ENCODE measurements at regions not wholly inside any gene's neighbourhood (a gene's known extent, or its start where the extent isn't known, plus 50 kb on each side); places are given as distances from the start of the nearest gene placed in this dataset.
A peak's percentile ranks its signal among the peaks of the same experiment; 100 is the strongest.

DNA sequence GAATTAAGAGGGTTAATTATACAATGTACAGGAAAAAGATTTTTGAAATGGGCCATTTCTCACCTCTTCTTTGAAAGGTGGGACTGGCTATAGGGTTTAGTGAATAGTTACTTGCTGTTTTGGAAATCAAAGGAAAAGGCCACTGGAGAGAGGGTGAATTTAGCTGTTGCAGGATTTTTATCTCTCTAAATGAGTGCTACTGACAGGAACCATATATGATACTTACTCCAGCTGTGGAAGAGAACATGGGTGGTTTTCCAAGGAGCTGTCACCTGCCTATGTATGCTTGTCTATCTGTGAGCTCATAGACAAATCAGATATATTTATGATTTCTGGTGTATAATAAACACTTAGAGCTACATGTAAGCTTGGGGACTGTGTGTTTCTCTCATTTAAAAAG, 430.4 kb downstream of the MTX2 start:
- Histone ChIP-seq H3K9me2 (replicated peaks; ENCODE audit: insufficient read depth) (no peaks in the 10 kb centered on the region), H3K27ac (peak overlapping the region; percentile 21), H3K4me3 (no peak overlapping the region), H3K79me2 (no peaks in the 10 kb centered on the region), H3K9me3 (ENCODE audit: low read depth) (no peaks in the 10 kb centered on the region), H3K4me1 (ENCODE audit: insufficient read depth) (peaks cover 8% of the 10 kb centered on the region), H2AFZ (no peak overlapping the region), H3K4me2 (no peak overlapping the region), H4K20me1 (ENCODE audit: insufficient read depth, poor library complexity, severe bottlenecking) (no peaks in the 10 kb centered on the region), H3K36me3 (replicated peaks; ENCODE audit: insufficient read depth, low read depth) (no peaks in the 10 kb centered on the region), H3K27me3 (no peaks in the 10 kb centered on the region)
- no peak for DNase-seq (ENCODE audit: low spot score)
- TF ChIP-seq EZH2phosphoT487 (IDR thresholded peaks at IDR 0.05; ENCODE audit: low read depth, severe bottlenecking, unreplicated experiment) (no peak), EZH2 (IDR thresholded peaks at IDR 0.05; ENCODE audit: borderline replicate concordance) (no peak)
- TF ChIP-seq, protein P1, sequence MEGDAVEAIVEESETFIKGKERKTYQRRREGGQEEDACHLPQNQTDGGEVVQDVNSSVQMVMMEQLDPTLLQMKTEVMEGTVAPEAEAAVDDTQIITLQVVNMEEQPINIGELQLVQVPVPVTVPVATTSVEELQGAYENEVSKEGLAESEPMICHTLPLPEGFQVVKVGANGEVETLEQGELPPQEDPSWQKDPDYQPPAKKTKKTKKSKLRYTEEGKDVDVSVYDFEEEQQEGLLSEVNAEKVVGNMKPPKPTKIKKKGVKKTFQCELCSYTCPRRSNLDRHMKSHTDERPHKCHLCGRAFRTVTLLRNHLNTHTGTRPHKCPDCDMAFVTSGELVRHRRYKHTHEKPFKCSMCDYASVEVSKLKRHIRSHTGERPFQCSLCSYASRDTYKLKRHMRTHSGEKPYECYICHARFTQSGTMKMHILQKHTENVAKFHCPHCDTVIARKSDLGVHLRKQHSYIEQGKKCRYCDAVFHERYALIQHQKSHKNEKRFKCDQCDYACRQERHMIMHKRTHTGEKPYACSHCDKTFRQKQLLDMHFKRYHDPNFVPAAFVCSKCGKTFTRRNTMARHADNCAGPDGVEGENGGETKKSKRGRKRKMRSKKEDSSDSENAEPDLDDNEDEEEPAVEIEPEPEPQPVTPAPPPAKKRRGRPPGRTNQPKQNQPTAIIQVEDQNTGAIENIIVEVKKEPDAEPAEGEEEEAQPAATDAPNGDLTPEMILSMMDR (IDR thresholded peaks at IDR 0.05; ENCODE audit: poor library complexity) = no peak

DNA sequence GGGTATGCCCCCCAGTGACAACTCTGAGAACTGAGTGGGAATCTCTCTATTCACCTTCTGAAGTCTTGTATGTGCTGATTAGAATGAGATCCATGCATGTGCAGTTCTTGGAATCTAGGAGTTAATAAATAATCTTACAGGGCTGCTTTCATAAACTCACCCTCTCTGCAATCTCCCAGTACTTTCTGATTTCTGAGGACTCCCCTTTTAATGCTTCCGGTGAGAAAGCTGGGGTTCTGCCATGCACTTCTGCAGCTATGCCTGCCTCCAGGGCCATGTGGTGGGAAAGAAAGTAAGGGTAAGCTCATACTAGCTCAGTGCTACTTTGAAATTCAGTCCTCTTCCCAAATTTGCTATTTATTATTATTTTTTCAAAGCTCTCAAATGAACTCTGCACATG, 432.9 kb downstream of the MTX2 start:
- WGBS (ENCODE audit: low lambda C conversion rate, missing lambda C conversion rate) = 65% methylated on average over 1 of the region's 1 CpG

DNA sequence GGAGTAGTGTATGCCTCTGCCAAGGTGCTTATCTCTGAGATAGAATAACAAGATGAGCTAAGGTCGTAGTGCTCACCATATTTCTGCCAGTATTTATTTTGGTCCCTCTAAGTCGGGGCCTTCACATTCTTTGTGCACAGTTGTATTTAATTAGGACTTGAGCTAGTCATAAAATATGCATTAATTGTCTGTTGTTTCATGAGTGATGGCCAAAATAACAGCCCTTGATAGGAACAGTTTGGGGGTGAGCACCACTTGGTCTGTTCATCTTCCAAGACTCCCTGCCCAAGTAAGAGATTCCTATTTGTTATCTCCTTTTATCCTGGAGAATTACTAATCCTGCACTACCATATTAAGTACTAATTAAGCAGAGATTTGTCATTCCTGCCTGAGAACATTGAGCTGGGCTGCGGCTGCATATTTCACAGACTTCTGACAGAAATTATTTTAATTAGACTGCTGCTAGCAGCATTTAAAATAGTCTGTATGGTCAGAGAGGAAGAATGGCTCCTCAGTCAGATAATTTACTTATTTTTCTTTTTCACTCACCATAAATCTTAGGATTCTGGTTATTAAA, 435.1 kb downstream of the MTX2 start:
- TF ChIP-seq EZH2phosphoT487 (IDR thresholded peaks at IDR 0.05; ENCODE audit: low read depth, severe bottlenecking, unreplicated experiment) = no peak
- no peak for TF ChIP-seq EZH2 (IDR thresholded peaks at IDR 0.05; ENCODE audit: borderline replicate concordance)
- TF ChIP-seq, protein P1 (IDR thresholded peaks at IDR 0.05; ENCODE audit: poor library complexity) = no peak
- no peak overlapping the region for H3K4me2 ChIP-seq
- H3K4me3 ChIP-seq = no peak overlapping the region
- no peak overlapping the region for H2AFZ ChIP-seq
- peaks cover 9% of the 10 kb centered on the region for H3K4me1 ChIP-seq (ENCODE audit: insufficient read depth)
- no peak for DNase-seq (ENCODE audit: low spot score)
- WGBS (ENCODE audit: low lambda C conversion rate, missing lambda C conversion rate) = 45% methylated on average over 3 of the region's 3 CpGs
- no peaks in the 10 kb centered on the region for H3K27me3 ChIP-seq
- H3K79me2 ChIP-seq = no peaks in the 10 kb centered on the region
- H3K9me3 ChIP-seq (ENCODE audit: low read depth) = no peaks in the 10 kb centered on the region
- H3K36me3 ChIP-seq (replicated peaks; ENCODE audit: insufficient read depth, low read depth) = no peaks in the 10 kb centered on the region
- H3K27ac ChIP-seq = no peak overlapping the region
- no peaks in the 10 kb centered on the region for H3K9me2 ChIP-seq (replicated peaks; ENCODE audit: insufficient read depth)
- no peaks in the 10 kb centered on the region for H4K20me1 ChIP-seq (ENCODE audit: insufficient read depth, poor library complexity, severe bottlenecking)

More for the DNA sequence above, 432.9 kb downstream of the MTX2 start:
- Histone ChIP-seq H3K4me3 (no peak overlapping the region), H3K27ac (no peak overlapping the region), H3K9me3 (ENCODE audit: low read depth) (no peaks in the 10 kb centered on the region), H3K36me3 (replicated peaks; ENCODE audit: insufficient read depth, low read depth) (no peaks in the 10 kb centered on the region), H3K79me2 (no peaks in the 10 kb centered on the region), H3K4me2 (no peak overlapping the region), H3K9me2 (replicated peaks; ENCODE audit: insufficient read depth) (no peaks in the 10 kb centered on the region), H3K27me3 (no peaks in the 10 kb centered on the region), H2AFZ (no peak overlapping the region), H3K4me1 (ENCODE audit: insufficient read depth) (peaks cover 9% of the 10 kb centered on the region), H4K20me1 (ENCODE audit: insufficient read depth, poor library complexity, severe bottlenecking) (no peaks in the 10 kb centered on the region)
- no peak for TF ChIP-seq EZH2 (IDR thresholded peaks at IDR 0.05; ENCODE audit: borderline replicate concordance)
- no peak for DNase-seq (ENCODE audit: low spot score)

DNA sequence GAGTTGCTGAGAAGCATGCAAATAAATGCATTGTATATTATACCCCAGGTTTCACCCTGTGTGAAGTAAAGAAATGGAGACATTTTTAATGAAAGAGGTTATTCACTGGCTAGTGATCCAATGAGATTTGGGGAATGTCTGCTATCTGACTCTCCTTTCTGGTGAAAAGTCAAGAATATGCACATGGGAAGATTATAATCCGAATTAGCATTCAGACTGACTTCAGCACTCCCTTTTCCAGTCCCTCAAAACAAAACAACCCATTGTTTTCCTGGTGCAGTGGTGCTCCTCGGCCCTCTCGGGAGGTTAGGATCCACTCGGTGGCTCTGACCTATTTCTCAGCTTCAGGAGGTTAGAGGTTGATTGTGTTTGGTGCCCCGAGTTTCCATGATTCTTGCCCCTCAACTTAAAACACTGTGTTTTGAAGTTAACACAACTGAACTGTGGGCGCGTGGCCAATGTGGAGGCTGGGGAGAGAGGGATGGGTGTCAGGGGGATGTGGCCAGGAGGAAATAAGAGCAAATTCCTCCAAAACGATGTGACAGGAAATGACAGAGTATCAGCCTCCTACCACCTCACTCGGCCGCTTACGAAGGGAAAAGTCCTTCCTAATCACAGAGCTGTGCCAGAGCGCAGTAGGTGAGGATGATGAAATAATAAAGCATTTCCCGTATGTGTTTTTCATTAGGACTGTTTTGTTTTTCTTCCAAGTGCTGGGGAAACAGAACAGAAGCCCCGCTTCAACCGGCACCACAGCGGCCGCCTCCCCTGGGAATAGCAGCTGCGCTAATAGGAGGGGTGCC, 440.1 kb downstream of the MTX2 start:
- DNase-seq (ENCODE audit: low spot score) = no peak
- Histone ChIP-seq H3K36me3 (replicated peaks; ENCODE audit: insufficient read depth, low read depth) (no peaks in the 10 kb centered on the region), H3K9me3 (ENCODE audit: low read depth) (no peaks in the 10 kb centered on the region), H3K9me2 (replicated peaks; ENCODE audit: insufficient read depth) (no peaks in the 10 kb centered on the region), H2AFZ (no peak overlapping the region), H3K4me3 (no peak overlapping the region), H3K4me2 (no peak overlapping the region), H3K79me2 (no peaks in the 10 kb centered on the region), H3K4me1 (ENCODE audit: insufficient read depth) (peaks cover 4% of the 10 kb centered on the region), H3K27me3 (no peaks in the 10 kb centered on the region), H4K20me1 (ENCODE audit: insufficient read depth, poor library complexity, severe bottlenecking) (no peaks in the 10 kb centered on the region), H3K27ac (no peak overlapping the region)
- TF ChIP-seq, protein P1 (IDR thresholded peaks at IDR 0.05; ENCODE audit: poor library complexity) = no peak
- TF ChIP-seq EZH2phosphoT487 (IDR thresholded peaks at IDR 0.05; ENCODE audit: low read depth, severe bottlenecking, unreplicated experiment) = no peak
- TF ChIP-seq EZH2 (IDR thresholded peaks at IDR 0.05; ENCODE audit: borderline replicate concordance) = no peak
- 69% methylated on average over 18 of the region's 18 CpGs for WGBS (ENCODE audit: low lambda C conversion rate, missing lambda C conversion rate)
